ENCODE measurements at regions not wholly inside any gene's neighbourhood (a gene's known extent, or its start where the extent isn't known, plus 50 kb on each side); places are given as distances from the start of the nearest gene placed in this dataset.

DNA sequence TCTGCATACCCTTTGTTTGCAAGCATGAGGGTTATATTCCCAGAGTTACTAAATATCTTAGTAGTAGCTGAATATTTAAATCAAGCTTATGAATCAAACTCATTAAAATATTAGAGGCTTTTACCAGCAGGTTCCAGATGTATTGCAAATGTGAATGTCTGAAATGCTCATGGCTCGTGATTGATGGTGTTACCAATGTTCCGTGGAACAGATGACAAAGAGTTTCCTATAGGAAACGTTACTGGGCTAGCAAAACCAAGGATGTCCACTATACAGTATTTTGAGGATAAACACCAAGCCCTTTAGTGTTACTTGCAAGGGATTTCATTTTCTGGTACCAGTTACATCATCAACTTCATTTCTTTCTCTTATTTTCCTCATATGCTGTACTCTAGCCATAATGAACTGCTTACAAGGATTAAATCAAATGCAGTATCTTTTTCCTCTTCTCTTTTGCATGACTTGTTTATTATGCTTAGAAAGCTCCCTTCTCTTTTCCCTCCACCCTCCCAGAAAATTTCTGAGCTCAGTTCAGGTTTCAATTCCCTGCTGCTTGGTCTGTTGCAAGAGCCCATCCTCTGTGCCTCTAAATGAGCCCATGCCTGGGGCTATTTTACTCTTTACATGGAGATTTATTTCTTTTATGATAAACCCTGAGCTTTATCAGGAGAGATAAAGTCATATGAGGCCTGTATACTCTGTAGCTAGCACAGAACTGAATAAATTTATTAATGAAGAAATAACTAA, 1537.1 kb upstream of the GOT2 start:
- H3K4me1 ChIP-seq (ENCODE audit: control insufficient read depth, low read depth, low read length): peaks cover 9% of the 10 kb centered on the region
- H3K27ac ChIP-seq (ENCODE audit: low read length): no peak overlapping the region
- no peaks in the 10 kb centered on the region for H3K9me3 ChIP-seq (ENCODE audit: control insufficient read depth, low read depth, low read length)
- no peak overlapping the region for H3K4me3 ChIP-seq (ENCODE audit: low read length)
- H3K36me3 ChIP-seq (ENCODE audit: control insufficient read depth, low read depth, low read length): no peaks in the 10 kb centered on the region
- no peaks in the 10 kb centered on the region for H3K27me3 ChIP-seq (ENCODE audit: control insufficient read depth, insufficient read depth, low read length)
- H3K9ac ChIP-seq (ENCODE audit: low read length): no peak overlapping the region

DNA sequence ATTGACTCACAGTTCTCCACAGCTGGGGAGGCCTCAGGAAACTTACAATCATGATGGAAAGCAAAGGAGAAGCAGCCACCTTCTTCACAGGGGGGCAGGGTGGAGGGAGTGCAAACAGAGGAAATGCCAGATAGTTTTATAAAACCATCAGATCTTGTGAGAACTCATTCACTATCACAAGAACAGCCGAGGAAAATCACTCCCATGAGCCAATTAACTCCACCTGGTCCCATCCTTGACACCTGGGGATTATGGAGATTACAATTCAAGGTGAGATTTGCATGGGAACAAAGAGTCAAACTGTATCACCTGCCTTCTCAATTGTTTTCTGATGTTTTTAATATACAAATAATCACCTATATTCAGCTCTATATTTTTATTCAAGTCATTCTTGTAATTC, 1527.3 kb upstream of the GOT2 start:
- no peak overlapping the region for H3K9ac ChIP-seq (ENCODE audit: low read length)
- no peaks in the 10 kb centered on the region for H3K27me3 ChIP-seq (ENCODE audit: control insufficient read depth, insufficient read depth, low read length)
- no peaks in the 10 kb centered on the region for H3K9me3 ChIP-seq (ENCODE audit: control insufficient read depth, low read depth, low read length)
- H3K4me3 ChIP-seq (ENCODE audit: low read length): no peak overlapping the region
- H3K36me3 ChIP-seq (ENCODE audit: control insufficient read depth, low read depth, low read length): no peaks in the 10 kb centered on the region
- no peaks in the 10 kb centered on the region for H3K4me1 ChIP-seq (ENCODE audit: control insufficient read depth, low read depth, low read length)
- no peak overlapping the region for H3K27ac ChIP-seq (ENCODE audit: low read length)

DNA sequence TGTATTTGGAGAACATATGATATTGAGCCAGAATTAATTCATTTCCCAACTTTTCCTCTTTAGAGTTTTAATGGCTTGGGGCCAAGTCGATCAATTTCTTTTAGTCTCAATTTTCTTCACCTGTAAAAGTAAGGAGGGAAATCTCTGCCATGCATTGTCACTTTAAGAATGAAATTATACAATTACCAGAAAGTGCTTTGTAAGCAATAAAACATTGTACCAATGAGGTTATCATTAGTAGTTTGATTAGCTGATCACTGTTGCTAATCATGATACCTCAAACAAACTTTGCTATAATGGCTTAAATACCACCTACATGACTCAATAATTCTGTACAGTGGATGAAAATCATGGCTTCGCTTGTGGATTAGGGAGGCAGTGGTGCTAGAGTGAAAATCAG, 1525.8 kb upstream of the GOT2 start:
- H3K9me3 ChIP-seq (ENCODE audit: control insufficient read depth, low read depth, low read length): no peaks in the 10 kb centered on the region
- H3K9ac ChIP-seq (ENCODE audit: low read length): no peak overlapping the region
- no peaks in the 10 kb centered on the region for H3K36me3 ChIP-seq (ENCODE audit: control insufficient read depth, low read depth, low read length)
- no peak overlapping the region for H3K4me3 ChIP-seq (ENCODE audit: low read length)
- no peaks in the 10 kb centered on the region for H3K4me1 ChIP-seq (ENCODE audit: control insufficient read depth, low read depth, low read length)
- H3K27me3 ChIP-seq (ENCODE audit: control insufficient read depth, insufficient read depth, low read length): no peaks in the 10 kb centered on the region
- H3K27ac ChIP-seq (ENCODE audit: low read length): no peak overlapping the region

DNA sequence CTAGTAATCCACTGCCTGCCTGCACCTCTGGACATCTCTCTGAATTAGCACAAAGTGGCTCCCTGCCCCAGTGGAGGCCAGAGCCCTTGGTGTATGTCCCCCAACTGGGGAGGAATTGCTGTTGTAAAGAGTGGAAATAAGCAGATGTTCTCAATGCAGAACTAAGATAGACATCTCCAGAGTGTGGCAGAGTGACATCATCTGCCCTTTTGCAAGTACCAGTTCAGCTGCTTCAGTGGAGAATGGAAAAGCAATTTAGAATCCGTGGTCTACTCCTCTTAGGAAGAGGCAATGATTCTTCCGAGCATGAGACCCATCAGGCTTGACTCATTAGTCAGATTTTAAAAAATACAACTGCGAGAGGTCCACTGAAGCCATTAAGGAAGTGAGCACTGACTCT, 1512.0 kb upstream of the GOT2 start:
- Histone ChIP-seq H3K27ac (ENCODE audit: low read length) (no peak overlapping the region), H3K27me3 (ENCODE audit: control insufficient read depth, insufficient read depth, low read length) (no peaks in the 10 kb centered on the region), H3K4me3 (ENCODE audit: low read length) (no peak overlapping the region), H3K9me3 (ENCODE audit: control insufficient read depth, low read depth, low read length) (no peaks in the 10 kb centered on the region), H3K36me3 (ENCODE audit: control insufficient read depth, low read depth, low read length) (no peaks in the 10 kb centered on the region), H3K4me1 (ENCODE audit: control insufficient read depth, low read depth, low read length) (no peaks in the 10 kb centered on the region), H3K9ac (ENCODE audit: low read length) (no peak overlapping the region)

DNA sequence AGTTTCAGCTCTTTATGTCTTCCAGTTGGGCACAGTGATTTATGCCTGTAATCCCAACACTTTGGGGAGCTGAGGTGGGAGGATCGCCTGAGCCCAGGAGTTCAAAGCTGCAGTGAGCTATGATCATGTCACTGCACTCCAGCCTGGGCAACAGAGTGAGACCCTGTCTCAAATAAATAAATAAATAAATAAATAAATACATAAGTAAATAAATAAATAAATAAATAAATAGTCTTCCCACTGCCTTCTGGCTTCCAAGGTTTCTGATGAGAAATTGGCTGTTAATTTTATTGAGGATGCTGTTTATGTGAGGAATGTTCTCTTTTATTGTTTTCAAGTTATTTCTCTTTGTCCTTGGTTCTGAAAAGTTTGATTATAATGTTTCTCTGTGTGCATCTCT, 1507.6 kb upstream of the GOT2 start:
- H3K4me1 ChIP-seq (ENCODE audit: control insufficient read depth, low read depth, low read length): no peaks in the 10 kb centered on the region
- no peak overlapping the region for H3K27ac ChIP-seq (ENCODE audit: low read length)
- H3K36me3 ChIP-seq (ENCODE audit: control insufficient read depth, low read depth, low read length): no peaks in the 10 kb centered on the region
- no peak overlapping the region for H3K4me3 ChIP-seq (ENCODE audit: low read length)
- no peaks in the 10 kb centered on the region for H3K27me3 ChIP-seq (ENCODE audit: control insufficient read depth, insufficient read depth, low read length)
- no peak overlapping the region for H3K9ac ChIP-seq (ENCODE audit: low read length)
- no peaks in the 10 kb centered on the region for H3K9me3 ChIP-seq (ENCODE audit: control insufficient read depth, low read depth, low read length)

DNA sequence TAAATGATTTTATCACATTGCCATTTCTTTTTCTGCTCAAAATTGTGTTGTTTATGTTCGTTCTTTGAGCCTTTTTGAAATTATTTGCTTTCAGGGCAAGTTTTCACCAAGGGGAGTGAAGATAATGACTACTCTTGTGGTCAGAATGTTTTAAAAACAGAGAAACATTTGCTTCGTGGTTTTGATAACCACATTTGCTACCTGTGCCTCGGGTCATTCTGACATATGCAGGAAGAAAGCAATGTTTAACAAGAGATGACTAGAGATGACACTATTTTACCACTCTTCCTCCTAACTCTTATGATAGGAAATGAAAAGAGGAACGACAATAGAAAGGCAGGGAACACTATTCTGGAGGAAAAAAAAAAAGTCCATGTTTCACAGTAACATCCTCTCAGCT, 1496.5 kb upstream of the GOT2 start:
- Histone ChIP-seq H3K27me3 (ENCODE audit: control insufficient read depth, insufficient read depth, low read length) (no peaks in the 10 kb centered on the region), H3K9me3 (ENCODE audit: control insufficient read depth, low read depth, low read length) (no peaks in the 10 kb centered on the region), H3K4me1 (ENCODE audit: control insufficient read depth, low read depth, low read length) (no peaks in the 10 kb centered on the region), H3K27ac (ENCODE audit: low read length) (no peak overlapping the region), H3K4me3 (ENCODE audit: low read length) (no peak overlapping the region), H3K36me3 (ENCODE audit: control insufficient read depth, low read depth, low read length) (no peaks in the 10 kb centered on the region), H3K9ac (ENCODE audit: low read length) (no peak overlapping the region)

DNA sequence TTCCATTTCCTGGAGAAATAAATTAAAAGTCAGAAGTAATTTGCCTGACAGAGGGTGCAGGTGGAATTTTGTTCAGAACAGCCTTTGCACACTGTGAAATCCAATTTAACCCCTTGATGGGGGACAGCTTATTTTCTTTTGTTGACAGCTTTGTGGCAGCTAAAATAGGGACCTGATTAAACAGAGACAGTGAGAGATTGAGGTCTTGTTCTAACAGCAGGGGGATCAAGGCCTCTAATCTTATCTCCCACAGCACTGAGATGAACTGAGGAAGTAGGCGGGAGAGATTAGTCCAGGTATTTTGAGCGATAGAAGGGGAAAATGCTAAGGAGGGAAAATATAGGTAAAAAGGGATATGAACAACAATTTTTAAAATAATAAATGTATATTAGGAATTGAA, 1491.4 kb upstream of the GOT2 start:
- Histone ChIP-seq H3K27me3 (ENCODE audit: control insufficient read depth, insufficient read depth, low read length) (no peaks in the 10 kb centered on the region), H3K4me1 (ENCODE audit: control insufficient read depth, low read depth, low read length) (no peaks in the 10 kb centered on the region), H3K9ac (ENCODE audit: low read length) (no peak overlapping the region), H3K27ac (ENCODE audit: low read length) (no peak overlapping the region), H3K36me3 (ENCODE audit: control insufficient read depth, low read depth, low read length) (no peaks in the 10 kb centered on the region), H3K9me3 (ENCODE audit: control insufficient read depth, low read depth, low read length) (peaks cover under 1% of the 10 kb centered on the region), H3K4me3 (ENCODE audit: low read length) (no peak overlapping the region)

DNA sequence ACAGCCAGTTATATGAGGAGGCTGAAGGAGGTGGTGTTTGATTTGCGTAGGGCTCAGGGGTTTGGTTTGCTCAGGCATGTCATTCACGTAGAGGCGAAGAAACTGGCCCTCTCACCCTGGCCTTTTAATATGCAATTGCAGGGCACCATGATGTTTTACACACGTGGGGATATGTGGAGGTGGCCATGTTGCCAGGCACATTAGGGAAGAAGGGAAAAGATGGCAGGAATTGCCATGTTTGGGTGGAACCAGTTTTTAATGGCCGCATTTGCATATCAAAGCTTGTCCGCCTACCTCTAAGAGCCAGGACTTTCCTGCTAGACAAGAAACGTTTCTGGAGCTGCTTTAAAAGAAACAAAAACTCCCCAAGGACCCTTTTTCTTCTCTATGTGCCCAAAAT, 1483.7 kb upstream of the GOT2 start:
- H3K4me1 ChIP-seq (ENCODE audit: control insufficient read depth, low read depth, low read length): peaks cover 26% of the 10 kb centered on the region
- H3K4me3 ChIP-seq (ENCODE audit: low read length): no peak overlapping the region
- H3K9ac ChIP-seq (ENCODE audit: low read length): no peak overlapping the region
- no peak overlapping the region for H3K27ac ChIP-seq (ENCODE audit: low read length)
- no peaks in the 10 kb centered on the region for H3K27me3 ChIP-seq (ENCODE audit: control insufficient read depth, insufficient read depth, low read length)
- H3K36me3 ChIP-seq (ENCODE audit: control insufficient read depth, low read depth, low read length): no peaks in the 10 kb centered on the region
- peaks cover 3% of the 10 kb centered on the region for H3K9me3 ChIP-seq (ENCODE audit: control insufficient read depth, low read depth, low read length)

DNA sequence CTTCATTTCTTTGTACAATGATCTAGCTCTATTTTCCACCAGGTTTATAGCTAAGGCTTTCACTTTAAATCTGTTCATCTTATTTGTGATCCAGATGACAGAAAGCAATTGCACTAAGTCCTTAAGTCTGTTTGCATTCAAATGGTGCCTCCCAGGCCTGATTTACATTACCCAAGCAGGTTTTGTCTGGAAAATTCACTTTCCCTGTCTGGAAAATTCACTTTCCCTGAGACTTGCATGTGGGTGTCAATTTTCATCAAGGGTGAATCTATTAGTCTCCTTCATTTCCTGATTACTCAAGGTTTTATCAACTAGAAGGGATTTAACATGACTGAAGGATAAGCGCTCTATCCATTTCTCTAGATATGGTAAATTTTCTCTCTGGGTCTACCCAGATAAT, 1480.2 kb upstream of the GOT2 start:
- Histone ChIP-seq H3K9me3 (ENCODE audit: control insufficient read depth, low read depth, low read length) (no peaks in the 10 kb centered on the region), H3K27me3 (ENCODE audit: control insufficient read depth, insufficient read depth, low read length) (no peaks in the 10 kb centered on the region), H3K4me1 (ENCODE audit: control insufficient read depth, low read depth, low read length) (peaks cover 26% of the 10 kb centered on the region), H3K27ac (ENCODE audit: low read length) (no peak overlapping the region), H3K4me3 (ENCODE audit: low read length) (no peak overlapping the region), H3K9ac (ENCODE audit: low read length) (no peak overlapping the region), H3K36me3 (ENCODE audit: control insufficient read depth, low read depth, low read length) (no peaks in the 10 kb centered on the region)

DNA sequence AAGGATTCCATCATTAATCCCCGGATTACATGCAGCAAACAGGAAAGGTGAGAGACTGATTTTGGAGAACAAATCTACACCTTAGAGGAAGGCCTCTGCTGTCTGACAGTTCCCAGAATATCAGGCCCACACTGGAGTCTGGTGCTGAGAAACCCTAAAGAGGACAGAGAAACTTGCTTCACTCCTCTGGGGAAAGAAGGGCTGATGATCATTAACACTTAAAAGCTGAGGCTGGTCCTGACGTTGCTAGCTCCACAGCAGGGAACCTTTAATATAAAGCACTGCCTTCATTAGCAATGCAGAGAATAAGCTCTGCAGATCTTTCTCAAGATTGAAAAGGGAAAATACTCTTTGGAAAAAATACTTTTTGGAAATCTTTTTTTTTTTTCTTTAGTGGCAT, 1472.4 kb upstream of the GOT2 start:
- H3K4me1 ChIP-seq (ENCODE audit: control insufficient read depth, low read depth, low read length): peaks cover 22% of the 10 kb centered on the region

DNA sequence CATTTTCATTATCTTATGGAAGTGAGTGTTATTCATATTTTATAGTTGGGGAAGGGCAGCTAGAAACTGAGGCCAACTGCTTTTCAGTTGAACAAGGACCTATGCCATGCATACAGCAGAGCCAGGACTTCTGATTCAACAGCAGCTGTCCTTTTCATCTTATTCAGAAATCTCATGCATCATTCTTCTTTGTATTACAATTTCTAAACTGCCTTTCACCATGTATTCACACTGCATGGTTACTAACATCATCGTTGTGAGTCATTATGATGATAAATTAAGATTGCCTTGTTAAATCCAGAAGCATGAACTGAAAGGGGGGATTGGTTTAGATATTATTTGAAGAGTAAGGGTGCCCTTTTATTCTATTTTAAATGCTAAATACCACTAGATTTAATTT, 1470.1 kb upstream of the GOT2 start:
- Histone ChIP-seq H3K9me3 (ENCODE audit: control insufficient read depth, low read depth, low read length) (no peaks in the 10 kb centered on the region), H3K9ac (ENCODE audit: low read length) (no peak overlapping the region), H3K36me3 (ENCODE audit: control insufficient read depth, low read depth, low read length) (no peaks in the 10 kb centered on the region), H3K4me1 (ENCODE audit: control insufficient read depth, low read depth, low read length) (peaks cover 23% of the 10 kb centered on the region), H3K4me3 (ENCODE audit: low read length) (no peak overlapping the region), H3K27me3 (ENCODE audit: control insufficient read depth, insufficient read depth, low read length) (no peaks in the 10 kb centered on the region), H3K27ac (ENCODE audit: low read length) (no peak overlapping the region)

More for the DNA sequence above, 1472.4 kb upstream of the GOT2 start:
- Histone ChIP-seq H3K9me3 (ENCODE audit: control insufficient read depth, low read depth, low read length) (no peaks in the 10 kb centered on the region), H3K27me3 (ENCODE audit: control insufficient read depth, insufficient read depth, low read length) (no peaks in the 10 kb centered on the region), H3K4me3 (ENCODE audit: low read length) (no peak overlapping the region), H3K36me3 (ENCODE audit: control insufficient read depth, low read depth, low read length) (no peaks in the 10 kb centered on the region), H3K27ac (ENCODE audit: low read length) (no peak overlapping the region), H3K9ac (ENCODE audit: low read length) (no peak overlapping the region)

DNA sequence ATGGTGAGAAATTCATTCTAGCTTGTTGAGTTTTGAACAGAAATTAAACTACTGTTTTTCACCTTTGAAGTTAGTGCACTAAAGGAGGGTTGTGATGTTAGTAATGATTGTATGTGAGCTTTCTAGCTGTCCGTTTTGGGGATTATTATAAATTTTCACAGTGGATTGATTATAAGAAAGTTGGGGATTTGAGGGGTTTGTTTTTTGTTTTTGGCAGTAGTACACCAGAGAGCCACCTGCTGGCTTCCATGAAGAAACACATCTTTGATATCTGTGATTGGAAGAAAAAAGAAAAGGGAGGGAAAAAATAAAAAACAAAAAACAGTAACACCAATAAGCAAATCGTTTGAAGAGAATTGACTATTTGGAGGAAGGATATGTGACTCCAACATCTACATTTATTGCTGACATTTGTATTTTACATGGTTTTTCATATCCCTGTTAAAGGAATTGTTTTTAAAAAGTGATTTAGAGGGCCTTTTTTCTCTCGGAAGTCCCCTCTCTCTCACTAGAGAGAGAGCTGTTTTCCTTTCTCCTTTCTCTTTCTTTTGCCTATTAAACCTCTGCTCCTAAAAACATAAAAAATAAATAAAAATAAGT, 1469.5 kb upstream of the GOT2 start:
- H3K36me3 ChIP-seq (ENCODE audit: control insufficient read depth, low read depth, low read length): no peaks in the 10 kb centered on the region
- no peak overlapping the region for H3K9ac ChIP-seq (ENCODE audit: low read length)
- H3K4me1 ChIP-seq (ENCODE audit: control insufficient read depth, low read depth, low read length): peaks cover 28% of the 10 kb centered on the region
- no peaks in the 10 kb centered on the region for H3K9me3 ChIP-seq (ENCODE audit: control insufficient read depth, low read depth, low read length)
- H3K4me3 ChIP-seq (ENCODE audit: low read length): no peak overlapping the region
- H3K27me3 ChIP-seq (ENCODE audit: control insufficient read depth, insufficient read depth, low read length): no peaks in the 10 kb centered on the region
- no peak overlapping the region for H3K27ac ChIP-seq (ENCODE audit: low read length)

Measured in iPS-18a (cell line).